D721Med (cell line): ENCODE measurements at regions not wholly inside any gene's neighbourhood (a gene's known extent, or its start where the extent isn't known, plus 50 kb on each side); places are given as distances from the start of the nearest gene placed in this dataset.

Experiments
- DNase-seq: peaks from one replicate; pipeline ENCODE4 v3.0.0; 2011; ENCODE audit warnings: low spot score; ENCODE audit not compliant: insufficient read length
- FAIRE-seq: peaks from 2 replicates; lab custom pipeline; 2011; peaks lifted over from hg19 to GRCh38; lab: Jason Lieb, UNC
- CTCF ChIP-seq: IDR thresholded peaks from 2 replicates; pipeline ENCODE4 v1.5.1; 2012; ENCODE audit warnings: mild to moderate bottlenecking, control low read depth; ENCODE audit not compliant: insufficient read depth; ENCODE audit errors: missing control alignments

GRCh38 chr21:35352793-35353192 is 303.7 kb upstream of the RUNX1 start:
- DNase-seq (no peak), FAIRE-seq (no peak)
- TF ChIP-seq CTCF = no peak

- no peak for DNase-seq
- FAIRE-seq = no peak
- TF ChIP-seq CTCF = no peak
These were observed 303.1 kb upstream of the RUNX1 start for GRCh38 chr21:35352066-35352770.

- no peak for FAIRE-seq
- TF ChIP-seq CTCF = no peak
- no peak for DNase-seq
These were observed 302.3 kb upstream of the RUNX1 start for GRCh38 chr21:35351434-35351833.

GRCh38 chr21:35350965-35351364 is 301.9 kb upstream of the RUNX1 start:
- no peak for FAIRE-seq
- no peak for TF ChIP-seq CTCF
- DNase-seq = no peak

- no peak for TF ChIP-seq CTCF
- DNase-seq = no peak
- FAIRE-seq = no peak
These were observed 300.4 kb upstream of the RUNX1 start for GRCh38 chr21:35349376-35350080.

- no peak for TF ChIP-seq CTCF
- no peak for FAIRE-seq
These were observed 299.6 kb upstream of the RUNX1 start for GRCh38 chr21:35348686-35349085.

GRCh38 chr21:35346697-35347096 is 297.6 kb upstream of the RUNX1 start:
- FAIRE-seq (no peak), DNase-seq (no peak)
- TF ChIP-seq CTCF = no peak

More at GRCh38 chr21:35348686-35349085, 299.6 kb upstream of the RUNX1 start:
- no peak for DNase-seq
